LNCAP (cell line): ENCODE measurements at regions not wholly inside any gene's neighbourhood (a gene's known extent, or its start where the extent isn't known, plus 50 kb on each side); places are given as distances from the start of the nearest gene placed in this dataset.

Experiments
- CTCF ChIP-seq: fragments of 450-650 bp; IDR thresholded peaks from 2 replicates; pipeline ENCODE4 v1.5.1; 2017; ENCODE audit warnings: mild to moderate bottlenecking

DNA sequence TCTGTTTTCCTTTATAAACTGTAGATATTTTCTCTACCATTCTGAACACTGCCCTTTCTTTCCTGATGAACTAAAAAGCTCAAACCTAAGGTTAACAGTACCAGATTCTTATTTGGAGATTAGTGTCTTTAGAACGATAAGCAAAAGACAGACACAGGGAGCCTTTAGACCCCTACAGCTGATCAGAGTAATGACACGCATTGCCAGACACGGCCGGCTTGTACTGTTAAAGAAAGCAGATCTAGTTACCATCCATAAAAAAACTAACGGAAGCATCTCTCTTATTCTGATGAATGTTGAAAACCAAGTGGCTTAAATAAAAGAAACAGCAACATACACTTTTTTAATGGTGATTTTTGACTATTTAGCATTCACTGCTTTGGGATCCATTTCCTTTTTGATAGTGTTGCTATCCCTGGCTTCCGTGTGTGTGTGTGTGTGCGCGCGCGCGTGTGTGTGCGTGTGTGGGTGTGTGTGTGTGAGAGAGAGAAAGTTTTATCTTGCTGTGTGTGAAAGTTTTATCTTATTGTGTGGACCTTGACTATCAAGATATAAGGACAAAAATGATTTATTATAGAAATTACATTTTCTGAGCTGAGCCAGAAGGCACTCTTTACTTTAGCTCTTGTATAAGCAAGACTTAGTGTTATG lies 95.6 kb upstream of the SLC35B3 start:
- no peak for TF ChIP-seq CTCF

DNA sequence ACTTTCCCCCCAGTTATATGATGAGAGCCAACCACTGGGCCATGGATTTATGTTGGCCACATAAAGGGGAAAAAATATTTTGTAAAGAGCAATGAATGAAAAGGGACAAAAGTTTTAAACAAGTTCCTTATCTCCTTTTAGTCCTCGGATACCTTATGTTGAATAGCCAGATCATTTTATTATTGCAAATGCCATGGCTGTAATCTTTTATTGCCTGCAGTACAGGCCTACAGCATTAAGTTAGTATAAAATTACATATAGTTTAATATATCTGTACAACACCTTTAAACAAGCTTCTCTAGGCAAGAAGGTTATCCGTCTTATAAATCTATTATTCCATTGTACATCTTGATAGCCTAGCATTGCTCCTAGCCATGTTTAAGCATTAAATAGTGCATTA lies 93.9 kb upstream of the SLC35B3 start:
- TF ChIP-seq CTCF = no peak

DNA sequence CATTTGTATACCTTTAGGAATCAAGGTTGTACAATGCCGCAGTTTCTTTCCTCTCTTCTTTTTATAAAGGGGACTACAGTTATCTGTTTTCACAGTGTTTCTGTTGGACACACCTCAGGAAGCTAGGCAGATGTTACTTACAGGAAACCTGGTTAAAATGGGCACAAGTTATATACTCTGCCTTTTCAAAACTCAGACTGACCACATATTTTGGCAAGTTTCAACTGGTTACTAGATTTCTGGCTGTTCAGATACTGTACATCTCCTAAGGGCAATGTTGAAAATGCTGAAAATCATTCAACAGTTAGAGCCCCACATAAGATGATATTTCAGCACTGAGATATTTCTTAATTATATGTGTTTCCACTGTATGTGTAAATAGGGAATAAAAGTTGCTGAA lies 92.5 kb upstream of the SLC35B3 start:
- no peak for TF ChIP-seq CTCF

DNA sequence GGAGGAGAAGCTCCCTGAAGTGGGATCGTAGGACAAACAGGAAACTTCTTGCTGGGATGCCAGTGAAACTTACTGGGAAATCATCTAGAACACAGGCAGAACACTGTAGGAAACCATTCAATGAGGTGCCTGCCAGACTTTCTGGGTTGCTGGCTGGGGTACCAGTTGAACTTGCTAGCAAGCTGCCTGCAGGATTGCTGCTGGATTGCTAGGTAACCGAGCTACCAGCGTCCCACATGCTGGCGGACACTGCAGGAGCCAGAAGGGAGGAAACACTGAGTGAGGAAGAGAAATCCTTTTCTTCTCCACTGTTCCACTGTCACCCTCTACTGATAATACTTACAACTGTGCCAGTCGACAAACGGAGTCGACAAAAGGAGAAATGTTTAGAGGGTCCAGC lies 91.3 kb upstream of the SLC35B3 start:
- no peak for TF ChIP-seq CTCF

- no peak for TF ChIP-seq CTCF
Measured at GRCh38 chr6:8525370-8525769, 90.0 kb upstream of the SLC35B3 start.

- no peak for TF ChIP-seq CTCF
Measured at GRCh38 chr6:8513174-8513573, 77.8 kb upstream of the SLC35B3 start.

- TF ChIP-seq CTCF = no peak
Measured at GRCh38 chr6:8507286-8507685, 71.9 kb upstream of the SLC35B3 start.

DNA sequence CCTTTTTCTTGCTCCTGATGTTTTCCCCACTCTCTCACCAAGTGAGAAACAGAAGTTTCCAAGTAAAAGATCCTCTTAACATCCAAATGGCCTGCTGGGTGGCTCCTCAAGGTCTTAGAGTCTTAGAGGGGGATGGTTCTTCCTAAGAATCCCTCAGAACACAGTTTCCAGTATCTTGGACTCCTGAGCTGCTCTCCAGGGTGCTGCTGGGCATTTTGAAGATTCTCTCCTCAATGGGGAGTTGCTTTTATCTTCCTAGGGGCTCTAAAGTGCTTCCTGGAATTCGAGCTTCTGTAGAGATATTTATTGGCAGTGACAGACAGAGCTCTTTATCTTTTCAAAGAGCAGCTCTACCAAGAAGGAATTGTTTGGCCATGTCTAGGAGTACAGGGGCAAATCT lies 70.8 kb upstream of the SLC35B3 start:
- no peak for TF ChIP-seq CTCF
